OCI-LY7 (cell line): ENCODE measurements at regions not wholly inside any gene's neighbourhood (a gene's known extent, or its start where the extent isn't known, plus 50 kb on each side); places are given as distances from the start of the nearest gene placed in this dataset.

Experiments
- EZH2phosphoT487 ChIP-seq: fragments of 200-600 bp; sonication (generic); IDR thresholded peaks from 2 replicates; pipeline ENCODE4 v1.6.1; 2018; ENCODE audit warnings: low read depth, borderline replicate concordance, mild to moderate bottlenecking, mixed run types, antibody characterized with exemption, low read length, moderate library complexity, mixed read lengths
- TF ChIP-seq, protein P1 (sequence below): fragments of 200-600 bp; sonication (generic); conservative IDR thresholded peaks from 2 replicates; pipeline ENCODE4 v1.5.1; 2014; ENCODE audit warnings: mild to moderate bottlenecking, antibody characterized with exemption, low read length, moderate library complexity, mixed read lengths

DNA sequence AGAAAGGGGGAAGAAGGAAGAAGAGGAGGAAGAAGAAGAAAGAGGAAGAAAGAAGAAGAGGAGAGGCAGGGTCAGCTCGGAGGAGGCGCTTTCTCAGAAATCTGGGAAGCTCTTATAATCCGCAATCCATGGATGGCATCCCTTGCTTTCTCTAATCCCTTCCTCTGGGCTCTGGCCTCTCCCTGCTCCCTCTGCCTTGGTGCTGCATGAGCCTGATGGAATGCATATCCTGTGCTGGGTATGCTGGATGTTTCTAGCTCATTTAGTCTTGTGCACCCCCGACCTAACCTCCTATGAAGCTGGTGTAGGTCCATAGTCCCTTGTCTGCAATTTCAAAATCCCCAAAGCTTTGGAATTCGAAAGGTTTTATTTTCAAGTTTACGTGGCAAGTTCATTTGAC is 94.2 kb upstream of the MYL2 start:
- TF ChIP-seq, protein P1, sequence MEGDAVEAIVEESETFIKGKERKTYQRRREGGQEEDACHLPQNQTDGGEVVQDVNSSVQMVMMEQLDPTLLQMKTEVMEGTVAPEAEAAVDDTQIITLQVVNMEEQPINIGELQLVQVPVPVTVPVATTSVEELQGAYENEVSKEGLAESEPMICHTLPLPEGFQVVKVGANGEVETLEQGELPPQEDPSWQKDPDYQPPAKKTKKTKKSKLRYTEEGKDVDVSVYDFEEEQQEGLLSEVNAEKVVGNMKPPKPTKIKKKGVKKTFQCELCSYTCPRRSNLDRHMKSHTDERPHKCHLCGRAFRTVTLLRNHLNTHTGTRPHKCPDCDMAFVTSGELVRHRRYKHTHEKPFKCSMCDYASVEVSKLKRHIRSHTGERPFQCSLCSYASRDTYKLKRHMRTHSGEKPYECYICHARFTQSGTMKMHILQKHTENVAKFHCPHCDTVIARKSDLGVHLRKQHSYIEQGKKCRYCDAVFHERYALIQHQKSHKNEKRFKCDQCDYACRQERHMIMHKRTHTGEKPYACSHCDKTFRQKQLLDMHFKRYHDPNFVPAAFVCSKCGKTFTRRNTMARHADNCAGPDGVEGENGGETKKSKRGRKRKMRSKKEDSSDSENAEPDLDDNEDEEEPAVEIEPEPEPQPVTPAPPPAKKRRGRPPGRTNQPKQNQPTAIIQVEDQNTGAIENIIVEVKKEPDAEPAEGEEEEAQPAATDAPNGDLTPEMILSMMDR = no peak
- TF ChIP-seq EZH2phosphoT487 = no peak
